Smooth muscle cell (in vitro differentiated cells): ENCODE measurements at regions not wholly inside any gene's neighbourhood (a gene's known extent, or its start where the extent isn't known, plus 50 kb on each side); places are given as distances from the start of the nearest gene placed in this dataset.

Source experiments
- DNase-seq: peaks from one replicate; lab custom pipeline; 2025; ENCODE audit not compliant: unreplicated experiment; lab: John Stamatoyannopoulos, UW
- H2AFZ ChIP-seq: fragments of 200-600 bp; sonication (generic); 2 replicates; pipeline ENCODE4 v1.6.0; 2016; ENCODE audit warnings: antibody characterized with exemption, low read depth, mild to moderate bottlenecking
- H3F3A ChIP-seq: fragments of 200-600 bp; sonication (generic); 2 replicates; pipeline ENCODE4 v1.6.0; 2017; ENCODE audit warnings: antibody characterized with exemption, low read depth
- H3K27ac ChIP-seq: fragments of 200-600 bp; sonication (generic); 2 replicates; pipeline ENCODE4 v1.5.1; 2016; ENCODE audit warnings: low read depth, mild to moderate bottlenecking
- H3K27me3 ChIP-seq: fragments of 200-600 bp; sonication (generic); 2 replicates; pipeline ENCODE4 v1.6.1; 2016; ENCODE audit warnings: low read depth, mild to moderate bottlenecking
- H3K36me3 ChIP-seq: fragments of 200-600 bp; sonication (generic); 2 replicates; pipeline ENCODE4 v1.5.1; 2016; ENCODE audit warnings: low read depth
- H3K4me1 ChIP-seq: fragments of 200-600 bp; sonication (generic); 2 replicates; pipeline ENCODE4 v1.5.1; 2016; ENCODE audit warnings: low read depth
- H3K4me2 ChIP-seq: fragments of 200-600 bp; sonication (generic); 2 replicates; pipeline ENCODE4 v1.6.0; 2016; ENCODE audit warnings: mild to moderate bottlenecking
- H3K4me3 ChIP-seq: fragments of 200-600 bp; sonication (generic); 2 replicates; pipeline ENCODE4 v1.5.1; 2016; ENCODE audit warnings: mild to moderate bottlenecking
- H3K79me2 ChIP-seq: fragments of 200-600 bp; sonication (generic); 2 replicates; pipeline ENCODE4 v1.6.0; 2016; ENCODE audit warnings: low read depth, mild to moderate bottlenecking
- H3K9ac ChIP-seq: fragments of 200-600 bp; sonication (generic); 2 replicates; pipeline ENCODE4 v1.6.0; 2016; ENCODE audit warnings: low read depth
- H3K9me3 ChIP-seq: fragments of 200-600 bp; sonication (generic); replicated peaks from 2 replicates; pipeline ENCODE4 v1.5.1; 2016; ENCODE audit warnings: low read depth
- H4K20me1 ChIP-seq: fragments of 200-600 bp; sonication (generic); 2 replicates; pipeline ENCODE4 v1.6.0; 2016; ENCODE audit warnings: low read depth
- CTCF ChIP-seq: fragments of 200-600 bp; sonication (generic); IDR thresholded peaks from 2 replicates; pipeline ENCODE4 v1.5.1; 2017; ENCODE audit warnings: borderline replicate concordance, mild to moderate bottlenecking, antibody characterized with exemption; ENCODE audit not compliant: insufficient read depth, poor library complexity, severe bottlenecking
- WGBS: methylation state at CpG from one replicate; pipeline ENCODE4 v1.1.7; 2016; ENCODE audit warnings: low lambda C conversion rate; 5-methylcytosine and 5-hydroxymethylcytosine counted together

GRCh38 chr7:94237417-94237816 lies 157.3 kb upstream of the COL1A2 start:
- H3K4me2 ChIP-seq = no peak overlapping the region
- peaks cover 29% of the 10 kb centered on the region for H3K4me1 ChIP-seq
- H2AFZ ChIP-seq = no peak overlapping the region
- H3K4me3 ChIP-seq = no peak overlapping the region
- no peak for DNase-seq
- H3K27ac ChIP-seq = no peak overlapping the region
- H3K9me3 ChIP-seq = no peaks in the 10 kb centered on the region
- no peak overlapping the region for H3K9ac ChIP-seq
- WGBS = 64% methylated on average over 3 of the region's 3 CpGs
- no peaks in the 10 kb centered on the region for H3K36me3 ChIP-seq
- H3K27me3 ChIP-seq = no peaks in the 10 kb centered on the region
- H3K79me2 ChIP-seq = no peaks in the 10 kb centered on the region
- H4K20me1 ChIP-seq = no peaks in the 10 kb centered on the region
- H3F3A ChIP-seq = no peaks in the 10 kb centered on the region
- no peak for TF ChIP-seq CTCF

- Histone ChIP-seq H3K4me1 (peaks cover 29% of the 10 kb centered on the region), H3K4me3 (no peak overlapping the region), H3K9ac (no peak overlapping the region), H3K27me3 (no peaks in the 10 kb centered on the region), H3K9me3 (no peaks in the 10 kb centered on the region), H2AFZ (peak overlapping the region; percentile 28), H3K79me2 (no peaks in the 10 kb centered on the region), H3F3A (peaks cover 3% of the 10 kb centered on the region), H4K20me1 (no peaks in the 10 kb centered on the region), H3K27ac (no peak overlapping the region), H3K36me3 (no peaks in the 10 kb centered on the region), H3K4me2 (no peak overlapping the region)
- no peak for DNase-seq
- 66% methylated on average over 4 of the region's 4 CpGs for WGBS
- TF ChIP-seq CTCF = no peak
Observed at GRCh38 chr7:94239661-94240234, 154.9 kb upstream of the COL1A2 start.

- TF ChIP-seq CTCF = no peak
- H3K4me1 ChIP-seq = peaks cover 29% of the 10 kb centered on the region
- H3K27me3 ChIP-seq = no peaks in the 10 kb centered on the region
- H3K4me3 ChIP-seq = no peak overlapping the region
- WGBS = 91% methylated on average over 6 of the region's 6 CpGs
- H3F3A ChIP-seq = peaks cover 3% of the 10 kb centered on the region
- DNase-seq = no peak
- H4K20me1 ChIP-seq = no peaks in the 10 kb centered on the region
- no peaks in the 10 kb centered on the region for H3K79me2 ChIP-seq
- no peaks in the 10 kb centered on the region for H3K36me3 ChIP-seq
- H3K9ac ChIP-seq = no peak overlapping the region
- H3K9me3 ChIP-seq = no peaks in the 10 kb centered on the region
- no peak overlapping the region for H3K27ac ChIP-seq
- no peak overlapping the region for H3K4me2 ChIP-seq
- H2AFZ ChIP-seq = no peak overlapping the region
Observed at GRCh38 chr7:94240902-94241301, 153.8 kb upstream of the COL1A2 start.

GRCh38 chr7:94241402-94241925 lies 153.2 kb upstream of the COL1A2 start:
- Histone ChIP-seq H3K4me2 (no peak overlapping the region), H3K9me3 (no peaks in the 10 kb centered on the region)

More at GRCh38 chr7:94241402-94241925, 153.2 kb upstream of the COL1A2 start:
- Histone ChIP-seq H3F3A (peaks cover 3% of the 10 kb centered on the region), H2AFZ (no peak overlapping the region), H3K4me3 (no peak overlapping the region), H3K36me3 (no peaks in the 10 kb centered on the region), H3K27ac (no peak overlapping the region), H3K27me3 (no peaks in the 10 kb centered on the region), H4K20me1 (no peaks in the 10 kb centered on the region), H3K4me1 (peaks cover 29% of the 10 kb centered on the region), H3K9ac (no peak overlapping the region), H3K79me2 (no peaks in the 10 kb centered on the region)
- no peak for TF ChIP-seq CTCF
- WGBS = 73% methylated on average over 3 of the region's 3 CpGs
- DNase-seq = no peak
